ENCODE measurements at regions not wholly inside any gene's neighbourhood (a gene's known extent, or its start where the extent isn't known, plus 50 kb on each side); places are given as distances from the start of the nearest gene placed in this dataset.

- Histone ChIP-seq H3K36me3 (no peaks in the 10 kb centered on the region), H3K4me1 (peaks cover 0 to 4% of the 10 kb centered on the region in 2 donors), H3K27ac (no peak overlapping the region), H3K4me3 (no peak overlapping the region), H3K27me3 (no peaks in the 10 kb centered on the region), H3K9me3 (no peaks in the 10 kb centered on the region)
- DNase-seq, result no peak
- intact Hi-C loops (cut with DNase I; ENCODE audit: low total_unique reads), result no loop called here
- TF ChIP-seq CTCF (IDR thresholded peaks at IDR 0.05) (no peak), POLR2A (IDR thresholded peaks at IDR 0.05) (no peak)
Measured at GRCh38 chr13:47146136-47146535, 249.3 kb upstream of the HTR2A start.

- H3K9me3 ChIP-seq, result no peaks in the 10 kb centered on the region
- no peak for TF ChIP-seq CTCF (IDR thresholded peaks at IDR 0.05)
- TF ChIP-seq POLR2A (IDR thresholded peaks at IDR 0.05), result no peak
- H3K4me1 ChIP-seq, result peaks cover 0 to 4% of the 10 kb centered on the region in 2 donors
- intact Hi-C loops (cut with DNase I; ENCODE audit: low total_unique reads), result no loop called here
- H3K4me3 ChIP-seq, result no peak overlapping the region
- no peak for DNase-seq
- H3K27me3 ChIP-seq, result no peaks in the 10 kb centered on the region
- no peaks in the 10 kb centered on the region for H3K36me3 ChIP-seq
- H3K27ac ChIP-seq, result no peak overlapping the region
Measured at GRCh38 chr13:47144782-47145181, 247.9 kb upstream of the HTR2A start.

GRCh38 chr13:47142105-47142504, 245.3 kb upstream of the HTR2A start:
- H3K4me3 ChIP-seq, result no peak overlapping the region
- no peaks in the 10 kb centered on the region for H3K36me3 ChIP-seq
- DNase-seq, result no peak
- peaks cover 0 to 4% of the 10 kb centered on the region in 2 donors for H3K4me1 ChIP-seq
- intact Hi-C loops (cut with DNase I; ENCODE audit: low total_unique reads), result no loop called here
- TF ChIP-seq CTCF (IDR thresholded peaks at IDR 0.05) (no peak), POLR2A (IDR thresholded peaks at IDR 0.05) (no peak)
- peak overlapping the region in 1 of 2 donors; percentile 5 for H3K27ac ChIP-seq
- no peaks in the 10 kb centered on the region for H3K27me3 ChIP-seq
- no peaks in the 10 kb centered on the region for H3K9me3 ChIP-seq

GRCh38 chr13:47139519-47139918, 242.7 kb upstream of the HTR2A start:
- no peak for TF ChIP-seq CTCF (IDR thresholded peaks at IDR 0.05)
- TF ChIP-seq POLR2A (IDR thresholded peaks at IDR 0.05), result no peak
- Histone ChIP-seq H3K36me3 (no peaks in the 10 kb centered on the region), H3K27me3 (no peaks in the 10 kb centered on the region), H3K9me3 (no peaks in the 10 kb centered on the region), H3K4me3 (no peak overlapping the region), H3K27ac (no peak overlapping the region), H3K4me1 (peaks cover 0 to 4% of the 10 kb centered on the region in 2 donors)
- intact Hi-C loops (cut with DNase I; ENCODE audit: low total_unique reads), result no loop called here
- no peak for DNase-seq

GRCh38 chr13:47136504-47136941, 239.7 kb upstream of the HTR2A start:
- no peak overlapping the region for H3K4me3 ChIP-seq
- H3K27ac ChIP-seq, result no peak overlapping the region
- no peaks in the 10 kb centered on the region for H3K27me3 ChIP-seq
- H3K4me1 ChIP-seq, result no peaks in the 10 kb centered on the region
- no peaks in the 10 kb centered on the region for H3K36me3 ChIP-seq
- no peak for DNase-seq
- no peaks in the 10 kb centered on the region for H3K9me3 ChIP-seq
- intact Hi-C loops (cut with DNase I; ENCODE audit: low total_unique reads), result no loop called here
- no peak for TF ChIP-seq POLR2A (IDR thresholded peaks at IDR 0.05)
- no peak for TF ChIP-seq CTCF (IDR thresholded peaks at IDR 0.05)
